GM19025 (cell line): ENCODE measurements at regions not wholly inside any gene's neighbourhood (a gene's known extent, or its start where the extent isn't known, plus 50 kb on each side); places are given as distances from the start of the nearest gene placed in this dataset.
"Not testable (repeated sequence)": the region's sequence is repeated elsewhere in the genome, so short reads cannot be mapped to it uniquely, and the experiment has no call there.

Experiments used
- ATAC-seq: cut with Tn5 transposase; IDR thresholded peaks from one replicate; pipeline ENCODE4 v1.9.1; 2021; ENCODE audit warnings: mild to moderate bottlenecking, low read depth, moderate library complexity; ENCODE audit not compliant: unreplicated experiment

DNA sequence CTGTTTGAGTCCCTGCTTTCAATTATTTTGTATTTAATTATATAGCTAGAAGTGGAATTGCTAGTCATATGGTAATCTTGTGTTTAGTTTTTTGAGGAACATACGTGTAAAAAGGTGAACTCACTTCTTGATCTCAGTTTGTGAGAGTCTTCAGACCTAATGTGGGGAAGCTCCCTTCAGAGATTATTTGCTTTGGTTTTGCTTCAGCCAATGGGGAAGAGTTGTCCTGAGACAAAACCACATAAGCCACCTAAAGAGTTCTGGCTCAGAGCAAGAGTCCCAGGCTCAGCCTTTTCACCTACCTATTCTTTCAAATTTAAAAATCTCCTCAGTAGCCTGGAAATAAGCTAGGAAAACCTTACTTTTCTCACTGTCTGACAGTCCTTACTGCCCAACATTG, 138.4 kb downstream of the UCK2 start:
- ATAC-seq: no peak

DNA sequence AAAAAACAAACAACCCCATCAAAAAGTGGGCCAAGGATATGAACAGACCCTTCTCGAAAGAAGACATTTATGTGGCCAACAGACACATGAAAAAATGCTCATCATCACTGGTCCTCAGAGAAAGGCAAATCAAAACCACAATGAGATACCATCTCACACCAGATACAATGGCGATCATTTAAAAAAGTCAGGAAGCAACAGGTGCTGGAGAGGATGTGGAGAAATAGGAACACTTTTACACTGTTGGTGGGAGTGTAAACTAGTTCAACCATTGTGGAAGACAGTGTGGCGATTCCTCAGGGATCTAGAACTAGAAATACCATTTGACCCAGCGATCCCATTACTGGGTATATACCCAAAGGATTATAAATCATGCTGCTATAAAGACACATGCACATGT, 142.0 kb downstream of the UCK2 start:
- ATAC-seq: not testable (repeated sequence)

DNA sequence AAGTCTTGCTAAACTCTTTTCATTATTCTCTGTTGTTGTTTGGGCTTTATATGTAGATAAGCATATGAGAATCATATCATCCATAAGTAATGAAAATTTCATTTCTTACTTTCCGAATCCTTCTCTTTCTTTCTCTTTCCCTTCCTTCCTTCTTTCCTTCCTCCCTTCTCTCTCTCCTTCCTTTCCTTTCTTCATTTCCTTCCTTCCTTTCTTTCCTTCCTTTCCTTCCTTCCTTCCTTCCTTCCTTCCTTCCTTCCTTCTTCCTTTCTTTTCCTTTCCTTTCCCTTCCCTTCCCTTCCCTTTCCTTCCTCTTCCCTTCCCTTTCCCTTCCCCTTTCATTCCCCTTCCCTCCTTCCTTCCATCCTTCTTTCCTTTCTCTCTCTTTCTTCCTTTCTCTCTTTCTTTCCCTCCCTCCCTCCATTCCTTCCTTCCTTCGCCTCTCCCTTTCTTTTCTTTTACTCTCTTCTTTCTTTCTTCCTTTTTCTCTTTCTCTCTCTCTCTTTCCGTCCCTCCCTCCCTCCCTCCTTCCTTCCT, 147.3 kb downstream of the UCK2 start:
- ATAC-seq: no peak

DNA sequence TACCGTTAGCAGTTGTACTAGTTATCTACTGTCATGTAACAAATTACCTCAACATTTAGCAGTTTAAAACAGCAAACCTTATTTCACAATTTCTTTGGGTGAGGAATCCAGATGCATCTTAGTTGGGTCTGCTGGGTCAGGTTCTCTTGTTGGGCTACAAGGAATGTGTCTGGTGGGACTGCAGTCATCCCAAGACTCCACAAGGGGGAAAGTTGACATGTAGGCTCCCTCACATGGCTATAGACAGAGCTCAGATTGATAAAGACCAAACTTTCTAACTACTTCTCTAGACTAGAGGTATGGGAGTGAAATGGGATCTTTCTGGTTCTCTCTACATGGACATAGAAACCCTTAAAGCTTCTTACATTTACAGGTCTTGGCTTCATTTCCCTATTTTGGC, 160.9 kb downstream of the UCK2 start:
- no peak for ATAC-seq

DNA sequence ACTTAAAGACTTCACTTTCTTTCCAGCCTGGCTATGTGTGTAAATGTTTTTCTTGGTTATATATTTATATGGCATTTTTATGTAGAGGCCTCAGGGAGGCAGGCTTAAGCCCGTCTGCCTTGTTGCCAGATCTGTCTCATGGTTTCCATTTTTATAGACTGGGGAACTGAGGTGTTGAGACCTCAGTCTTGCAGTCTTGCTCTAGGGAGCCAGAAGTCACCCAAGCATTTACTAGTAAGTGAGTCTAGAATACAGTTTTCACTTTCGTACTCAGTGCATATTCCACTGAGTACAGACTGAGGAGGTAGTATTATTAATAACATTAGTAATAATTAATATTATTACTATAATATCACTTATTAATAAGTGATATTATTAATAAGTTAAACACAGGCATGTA, 161.4 kb downstream of the UCK2 start:
- peak; percentile 48 for ATAC-seq

DNA sequence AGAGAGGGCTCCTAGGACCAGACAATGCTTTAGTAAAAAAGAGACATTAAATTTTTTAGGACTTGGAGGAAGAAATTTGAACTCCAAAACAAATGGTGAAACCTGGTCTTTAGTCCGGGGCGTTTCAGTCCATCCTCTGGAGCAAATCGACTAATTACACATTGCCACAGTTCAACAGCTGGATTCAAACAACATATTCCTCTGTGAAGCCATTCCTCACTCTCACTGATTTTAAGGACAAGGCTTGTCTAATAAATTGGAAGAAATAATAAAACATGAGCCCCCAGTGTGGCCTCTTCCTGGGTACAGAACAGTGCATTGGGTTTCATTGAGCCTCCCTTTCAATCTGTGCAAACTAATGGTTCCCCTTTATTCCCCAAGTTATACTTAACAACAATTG, 165.1 kb downstream of the UCK2 start:
- ATAC-seq: no peak

DNA sequence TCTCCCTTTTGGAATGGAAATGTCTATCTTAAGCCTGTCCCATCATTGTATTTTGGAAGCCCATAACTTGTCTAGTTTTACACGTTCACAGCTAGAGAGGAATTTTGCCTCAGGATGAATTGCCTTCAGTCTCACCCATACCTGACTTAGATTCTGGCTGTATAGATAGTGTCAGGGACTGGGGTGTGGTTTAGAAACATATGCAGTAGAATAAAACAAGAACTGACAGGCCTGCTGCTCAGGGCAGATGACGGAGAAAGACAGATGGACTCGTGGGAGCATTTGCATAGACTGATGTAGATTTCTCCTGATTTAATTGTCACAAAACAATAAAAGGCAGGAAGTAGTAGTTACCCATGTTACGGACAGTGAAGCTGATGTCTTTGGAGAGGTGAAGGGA, 166.7 kb downstream of the UCK2 start:
- no peak for ATAC-seq

DNA sequence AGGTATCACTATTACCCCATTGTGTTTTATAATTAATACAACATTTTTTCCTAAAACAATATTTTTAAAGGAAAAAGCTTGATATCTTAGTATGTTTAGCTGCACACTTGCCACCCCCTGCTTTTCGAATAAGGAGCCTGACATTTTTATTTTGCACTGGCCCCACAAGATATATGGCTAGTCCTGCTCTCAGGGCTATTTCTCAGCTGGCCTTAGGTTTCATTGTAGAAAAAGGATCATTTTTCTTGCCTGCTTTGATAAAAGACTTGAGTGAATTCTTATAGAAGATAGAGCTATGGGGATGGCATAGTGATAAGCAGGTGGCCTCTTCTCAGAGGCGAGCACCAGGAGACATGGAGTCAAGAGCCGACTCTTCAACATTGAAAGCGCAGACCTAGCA, 167.0 kb downstream of the FAM78B start:
- no peak for ATAC-seq

DNA sequence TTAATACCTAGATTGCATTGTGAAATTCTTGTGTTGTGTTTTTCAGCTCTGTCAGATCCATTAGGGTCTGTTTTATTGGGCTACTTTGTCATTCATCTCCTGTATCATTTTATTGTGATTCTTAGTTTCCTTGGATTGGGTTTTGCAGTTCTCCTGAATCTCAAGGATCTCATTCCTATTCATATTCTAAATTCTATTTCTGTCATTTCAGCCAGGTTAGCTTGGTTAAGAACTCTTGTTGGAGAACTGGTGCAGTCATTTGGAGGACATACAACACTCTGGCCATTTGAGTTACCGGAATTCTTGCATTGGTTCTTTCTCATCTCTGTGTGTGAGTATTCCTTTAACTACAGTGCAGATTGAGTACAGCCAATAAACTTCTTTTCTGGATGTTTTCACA, 159.6 kb downstream of the FAM78B start:
- no peak for ATAC-seq

DNA sequence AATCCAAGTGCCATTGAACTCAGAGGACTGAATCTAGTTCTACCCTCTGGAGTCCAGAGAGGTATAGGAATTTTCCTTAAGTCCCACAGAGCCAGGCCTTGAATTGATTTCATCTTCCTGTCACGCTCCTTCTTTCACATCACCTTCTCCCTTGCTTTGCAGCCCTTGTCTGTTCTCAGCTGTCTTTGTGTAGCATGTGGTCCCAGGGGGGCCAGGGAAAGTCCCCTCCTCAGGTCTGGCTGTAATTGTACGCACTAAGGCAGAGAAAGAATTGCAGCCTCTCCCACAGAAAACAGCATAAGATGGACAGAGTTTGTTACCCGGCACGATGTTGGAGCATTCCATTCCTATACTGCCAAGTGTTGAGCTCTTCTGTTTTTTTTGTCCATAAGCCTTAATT, 153.6 kb downstream of the FAM78B start:
- no peak for ATAC-seq

DNA sequence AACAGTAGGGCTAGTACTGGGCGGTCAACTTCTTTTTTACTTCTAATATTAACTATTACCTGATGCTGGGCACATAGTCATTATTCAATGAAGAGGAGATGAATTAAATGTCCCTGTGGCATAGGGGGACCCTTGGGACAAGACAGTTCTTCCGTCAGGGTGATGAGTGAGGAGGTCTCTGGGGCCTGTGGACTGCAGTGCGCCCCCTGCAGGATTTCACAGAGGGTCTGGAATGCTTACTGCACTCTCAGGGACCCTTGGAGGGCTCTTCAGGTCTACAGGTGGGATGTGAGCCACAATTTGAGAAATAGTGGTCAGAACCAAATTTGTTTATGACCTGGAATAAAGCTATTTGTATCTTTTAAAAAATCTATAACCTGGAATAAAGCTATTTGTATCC, 149.4 kb downstream of the FAM78B start:
- no peak for ATAC-seq
